Pancreas (tissue), 10 donors: ENCODE measurements at regions not wholly inside any gene's neighbourhood (a gene's known extent, or its start where the extent isn't known, plus 50 kb on each side); places are given as distances from the start of the nearest gene placed in this dataset.

Experiments used
- ATAC-seq, 4 donors: fragments of 200-7000 bp; cut with Tn5 transposase; one replicate each; pipeline versions ENCODE4 v1.8.0 to v1.9.1; 2020; ENCODE audit warnings: mild to moderate bottlenecking in 4 of 4, moderate library complexity in 4 of 4
- DNase-seq, 6 donors: peaks; one replicate each; pipeline ENCODE4 v3.0.0-alpha.2; 2020
- FAIRE-seq: peaks from 2 replicates; lab custom pipeline; 2012; peaks lifted over from hg19 to GRCh38; lab: Jason Lieb, UNC
- H3K27ac ChIP-seq, 4 donors: fragments of 200-600 bp; sonication (generic); 1 replicate in 3 of 4; 2 replicates in 1 of 4; pipeline versions ENCODE4 v1.5.0 to v1.8.0; 2020
- H3K27me3 ChIP-seq, 4 donors: fragments of 200-600 bp; one replicate each; pipeline ENCODE4 v1.8.0; 2021
- H3K36me3 ChIP-seq, 3 donors: fragments of 200-600 bp; sonication (generic) in 1 of 3; one replicate each; pipeline versions ENCODE4 v1.5.0 to v1.8.0; 2020 to 2021
- H3K4me1 ChIP-seq, 3 donors: fragments of 200-600 bp; one replicate each; pipeline ENCODE4 v1.8.0; 2021
- H3K4me3 ChIP-seq, 4 donors: fragments of 200-600 bp; sonication (generic) in 2 of 4; one replicate each; pipeline versions ENCODE4 v1.5.0 to v1.8.0; 2020 to 2021
- H3K9me3 ChIP-seq, 4 donors: fragments of 200-600 bp; one replicate each; pipeline ENCODE4 v1.8.0; 2021
- CTCF ChIP-seq, 4 donors: fragments of 200-600 bp; sonication (generic) in 3 of 4; IDR thresholded peaks; one replicate each; pipeline versions ENCODE4 v1.5.0 to v1.8.0; 2021; ENCODE audit warnings: antibody characterized with exemption in 4 of 4
- WGBS, 2 donors: extraction: QIAGEN DNeasy Blood & Tissue Kit; methylation state at CpG; one replicate each; pipeline ENCODE4 v1.1.7; 2013; 5-methylcytosine and 5-hydroxymethylcytosine counted together
- intact Hi-C, 3 donors: fragments of 100-400 bp; cut with DNase I; formaldehyde crosslinking; loops; one replicate each; pipeline versions ENCODE4 v1.11.1 to v1.14.2; 2022
- donor health status: healthy with polysubstance abuse.
- donor health status: DM: no; HTN: no; CAD: no; lungs with moderate emphysema.
- donor health status: DM: no; HTN: no; CAD: no.
- donor health status: control.
- donor health status: control.
- donor health status: Bipolar disorder and iron deficiency.
- donor health status: DM: yes; HTN: yes; CAD: no.
- donor health status: DM: no; HTN: no; CAD: no.
- donor health status: DM: no; HTN: no; CAD: no.
- donor health status: DM: yes; HTN: yes; CAD: no.

- FAIRE-seq, result no peak
- no peak overlapping the region for H3K27ac ChIP-seq
- 45 to 63% methylated on average over 2 of the region's 2 CpGs for WGBS, 2 donors
- no peaks in the 10 kb centered on the region for H3K4me1 ChIP-seq
- H3K27me3 ChIP-seq, result no peaks in the 10 kb centered on the region
- no peak for ATAC-seq
- H3K4me3 ChIP-seq, result no peak overlapping the region
- DNase-seq, result no peak
- TF ChIP-seq CTCF (IDR thresholded peaks at IDR 0.05), result no peak
- H3K36me3 ChIP-seq, result no peaks in the 10 kb centered on the region
- no peaks in the 10 kb centered on the region for H3K9me3 ChIP-seq
- intact Hi-C loops, result no loop called here
Observed at GRCh38 chr16:65224471-65224870, 102.6 kb upstream of the CDH11 start.

- FAIRE-seq (no peak), DNase-seq (no peak), ATAC-seq (no peak)
- Histone ChIP-seq H3K9me3 (no peaks in the 10 kb centered on the region), H3K4me1 (no peaks in the 10 kb centered on the region), H3K27ac (no peak overlapping the region), H3K4me3 (no peak overlapping the region), H3K27me3 (no peaks in the 10 kb centered on the region), H3K36me3 (no peaks in the 10 kb centered on the region)
- intact Hi-C loops, result no loop called here
- 44 to 52% methylated on average over 3 of the region's 3 CpGs for WGBS, 2 donors
- TF ChIP-seq CTCF (IDR thresholded peaks at IDR 0.05), result no peak
Observed at GRCh38 chr16:65223335-65223734, 101.5 kb upstream of the CDH11 start.

- DNase-seq (no peak), ATAC-seq (no peak), FAIRE-seq (no peak)
- Histone ChIP-seq H3K27ac (no peak overlapping the region), H3K36me3 (no peaks in the 10 kb centered on the region), H3K9me3 (no peaks in the 10 kb centered on the region), H3K27me3 (no peaks in the 10 kb centered on the region), H3K4me1 (no peaks in the 10 kb centered on the region), H3K4me3 (no peak overlapping the region)
- WGBS, 2 donors, result 62 to 67% methylated on average over 6 of the region's 6 CpGs
- TF ChIP-seq CTCF (IDR thresholded peaks at IDR 0.05), result no peak
- intact Hi-C loops, result no loop called here
Observed at GRCh38 chr16:65222536-65222935, 100.7 kb upstream of the CDH11 start.

- Histone ChIP-seq H3K4me1 (no peaks in the 10 kb centered on the region), H3K9me3 (no peaks in the 10 kb centered on the region), H3K27ac (no peak overlapping the region), H3K4me3 (no peak overlapping the region), H3K36me3 (no peaks in the 10 kb centered on the region), H3K27me3 (no peaks in the 10 kb centered on the region)
- intact Hi-C loops, result no loop called here
- DNase-seq (no peak), FAIRE-seq (no peak), ATAC-seq (no peak)
- no peak for TF ChIP-seq CTCF (IDR thresholded peaks at IDR 0.05)
- WGBS, 2 donors, result 62 to 77% methylated on average over 1 of the region's 1 CpG
Observed at GRCh38 chr16:65222049-65222448, 100.2 kb upstream of the CDH11 start.

- Histone ChIP-seq H3K4me1 (no peaks in the 10 kb centered on the region), H3K4me3 (no peak overlapping the region), H3K36me3 (no peaks in the 10 kb centered on the region), H3K9me3 (no peaks in the 10 kb centered on the region), H3K27ac (no peak overlapping the region), H3K27me3 (no peaks in the 10 kb centered on the region)
- DNase-seq (no peak), ATAC-seq (no peak), FAIRE-seq (no peak)
- intact Hi-C loops, result no loop called here
- WGBS, 2 donors, result 87 to 100% methylated on average over 1 of the region's 1 CpG
- TF ChIP-seq CTCF (IDR thresholded peaks at IDR 0.05), result no peak
Observed at GRCh38 chr16:65219786-65220185, 97.9 kb upstream of the CDH11 start.
